ENCODE measurements at regions not wholly inside any gene's neighbourhood (a gene's known extent, or its start where the extent isn't known, plus 50 kb on each side); places are given as distances from the start of the nearest gene placed in this dataset.

- H3K9me3 ChIP-seq (replicated peaks in 1 of 3): no peaks in the 10 kb centered on the region
- no peak for DNase-seq
- 38 to 61% (median 55%) methylated on average over 3 of the region's 3 CpGs for WGBS, 4 donors
- H3K27me3 ChIP-seq: no peaks in the 10 kb centered on the region
- no peaks in the 10 kb centered on the region for H3K36me3 ChIP-seq (replicated peaks in 1 of 2)
- no peak for TF ChIP-seq POLR2A (IDR thresholded peaks at IDR 0.05)
- no peak for TF ChIP-seq CTCF (IDR thresholded peaks at IDR 0.05)
- intact Hi-C loops (cut with DNase I): no loop called here
- no peak overlapping the region for H3K4me3 ChIP-seq
- no peaks in the 10 kb centered on the region for H3K4me1 ChIP-seq (replicated peaks in 1 of 2)
- H3K27ac ChIP-seq: no peak overlapping the region
Observed at GRCh38 chr7:41185851-41186250, 517.0 kb downstream of the INHBA start.

GRCh38 chr7:41183741-41184140, 519.1 kb downstream of the INHBA start:
- Histone ChIP-seq H3K27me3 (no peaks in the 10 kb centered on the region), H3K9me3 (replicated peaks in 1 of 3) (no peaks in the 10 kb centered on the region), H3K4me1 (replicated peaks in 1 of 2) (no peaks in the 10 kb centered on the region), H3K27ac (no peak overlapping the region), H3K4me3 (no peak overlapping the region), H3K36me3 (replicated peaks in 1 of 2) (no peaks in the 10 kb centered on the region)
- WGBS, 4 donors: 75 to 85% (median 79%) methylated on average over 6 of the region's 6 CpGs
- no peak for TF ChIP-seq CTCF (IDR thresholded peaks at IDR 0.05)
- no peak for TF ChIP-seq POLR2A (IDR thresholded peaks at IDR 0.05)
- no peak for DNase-seq
- intact Hi-C loops (cut with DNase I): no loop called here

- Histone ChIP-seq H3K27me3 (no peaks in the 10 kb centered on the region), H3K4me3 (no peak overlapping the region), H3K9me3 (replicated peaks in 1 of 3) (no peaks in the 10 kb centered on the region), H3K4me1 (replicated peaks in 1 of 2) (no peaks in the 10 kb centered on the region), H3K27ac (no peak overlapping the region), H3K36me3 (replicated peaks in 1 of 2) (no peaks in the 10 kb centered on the region)
- intact Hi-C loops (cut with DNase I): no loop called here
- whole genome bisulfite sequencing, 4 donors: 82 to 100% (median 91%) methylated on average over 2 of the region's 2 CpGs
- TF ChIP-seq CTCF (IDR thresholded peaks at IDR 0.05): no peak
- TF ChIP-seq POLR2A (IDR thresholded peaks at IDR 0.05): no peak
- no peak for DNase-seq
Observed at GRCh38 chr7:41182782-41183181, 520.1 kb downstream of the INHBA start.

- H3K4me1 ChIP-seq (replicated peaks in 1 of 2): no peaks in the 10 kb centered on the region
- no peaks in the 10 kb centered on the region for H3K27me3 ChIP-seq
- intact Hi-C loops (cut with DNase I): no loop called here
- no peak overlapping the region for H3K4me3 ChIP-seq
- H3K36me3 ChIP-seq (replicated peaks in 1 of 2): no peaks in the 10 kb centered on the region
- TF ChIP-seq CTCF (IDR thresholded peaks at IDR 0.05) (no peak), POLR2A (IDR thresholded peaks at IDR 0.05) (no peak)
- no peak overlapping the region for H3K27ac ChIP-seq
- 83 to 91% (median 87%) methylated on average over 8 of the region's 8 CpGs for WGBS, 4 donors
- H3K9me3 ChIP-seq (replicated peaks in 1 of 3): no peaks in the 10 kb centered on the region
- DNase-seq: peak in 2 of 7 donors; percentile 24 to 77
Observed at GRCh38 chr7:41175435-41175834, 527.5 kb downstream of the INHBA start.
